Heart left ventricle (tissue), 16 donors: ENCODE measurements at regions not wholly inside any gene's neighbourhood (a gene's known extent, or its start where the extent isn't known, plus 50 kb on each side); places are given as distances from the start of the nearest gene placed in this dataset.
A peak's percentile ranks its signal among the peaks of the same experiment; 100 is the strongest.

Experiments
- ATAC-seq, 4 donors: fragments of 200-7000 bp; cut with Tn5 transposase; one replicate each; pipeline ENCODE4 v1.9.1; 2020 to 2022; ENCODE audit warnings: moderate library complexity in 4 of 4, mild to moderate bottlenecking in 3 of 4, moderate number of reproducible peaks in 1 of 4
- DNase-seq, 5 donors: peaks; one replicate each; pipeline ENCODE4 v3.0.0-alpha.2; 2020
- H3K27ac ChIP-seq, 12 donors: fragments of 200-600 bp; sonication (generic) in 4 of 12; one replicate each; pipeline versions ENCODE4 v1.5.0 to v1.8.0; 2016 to 2022; ENCODE audit warnings: mild to moderate bottlenecking in 2 of 12
- H3K27me3 ChIP-seq, 9 donors: fragments of 200-600 bp; sonication (generic) in 2 of 9; one replicate each; pipeline versions ENCODE4 v1.5.1 to v1.8.0; 2016 to 2022; ENCODE audit warnings: mild to moderate bottlenecking in 3 of 9
- H3K36me3 ChIP-seq, 9 donors: fragments of 200-600 bp; sonication (generic) in 2 of 9; one replicate each; pipeline versions ENCODE4 v1.5.0 to v1.8.0; 2018 to 2022; ENCODE audit warnings: mild to moderate bottlenecking in 2 of 9
- H3K4me1 ChIP-seq, 12 donors: fragments of 200-600 bp; sonication (generic) in 4 of 12; one replicate each; pipeline versions ENCODE4 v1.5.0 to v1.8.0; 2016 to 2022; ENCODE audit warnings: mild to moderate bottlenecking in 3 of 12
- H3K4me3 ChIP-seq, 12 donors: fragments of 200-600 bp; sonication (generic) in 4 of 12; one replicate each; pipeline versions ENCODE4 v1.5.0 to v1.8.0; 2017 to 2022; ENCODE audit warnings: mild to moderate bottlenecking in 9 of 12, moderate library complexity in 4 of 12
- H3K9me3 ChIP-seq, 12 donors: fragments of 200-600 bp; sonication (generic) in 4 of 12; one replicate each; pipeline versions ENCODE4 v1.5.0 to v1.8.0; 2016 to 2022; ENCODE audit warnings: mild to moderate bottlenecking in 1 of 12
- POLR2A ChIP-seq, 2 donors: fragments of 450-650 bp; IDR thresholded peaks; one replicate each; pipeline ENCODE4 v1.6.1; 2017; ENCODE audit warnings: antibody characterized with exemption in 2 of 2, mild to moderate bottlenecking in 2 of 2, moderate library complexity in 2 of 2
- WGBS, 4 donors: extraction: QIAGEN DNeasy Blood & Tissue Kit in 2 of 4; methylation state at CpG; one replicate each; pipeline versions ENCODE4 v1.1.5 to v1.1.7; 2013 to 2018; 5-methylcytosine and 5-hydroxymethylcytosine counted together
- intact Hi-C, 10 donors: fragments of 100-400 bp; cut with DNase I; formaldehyde crosslinking; loops; one replicate each; pipeline versions ENCODE4 v1.11.1 to v1.14.2; 2022
- TF ChIP-seq, protein P1 (sequence below), 12 donors: fragments of 200-600 bp; sonication (generic) in 4 of 12; IDR thresholded peaks; one replicate each; pipeline versions ENCODE4 v1.5.0 to v1.8.0; 2018 to 2022; ENCODE audit warnings: antibody characterized with exemption in 12 of 12, mild to moderate bottlenecking in 5 of 12
- donor health status: ischemic (EF 13 %, LVEDD 7.1; RV severe dilation, severe dysfunction).
- donor health status: healthy with polysubstance abuse.
- donor health status: DM: no; HTN: yes; CAD: no.
- donor health status: DM: no; HTN: no; CAD: no.
- donor health status: ischemic (EF 25% LVEDD 6.9; RV normal size, moderate dysfunction).
- donor health status: ischemic (EF 25% LVEDD 5.7; RV mildly dilated, moderate dysfunction).
- donor health status: healthy.
- donor health status: DM: yes; HTN: yes; CAD: no.
- donor health status: ischemic (EF 35%, LVEDD 5.7; RV mildly dilated, moderate dysfunction).
- donor health status: nonischemic (EF 11% LVEDD 7.7; RV severe dilation, severe dysfunction).
- donor health status: DM: yes; HTN: yes; CAD: no.
- donor health status: PGD.
- donor health status: ischemic (EF 29% LVEDD 5.4; RV normal size, mild dysfunction).
- donor health status: nonischemic (EF 23%, LVEDD 6.1; RV moderate dilation, normal function).

DNA sequence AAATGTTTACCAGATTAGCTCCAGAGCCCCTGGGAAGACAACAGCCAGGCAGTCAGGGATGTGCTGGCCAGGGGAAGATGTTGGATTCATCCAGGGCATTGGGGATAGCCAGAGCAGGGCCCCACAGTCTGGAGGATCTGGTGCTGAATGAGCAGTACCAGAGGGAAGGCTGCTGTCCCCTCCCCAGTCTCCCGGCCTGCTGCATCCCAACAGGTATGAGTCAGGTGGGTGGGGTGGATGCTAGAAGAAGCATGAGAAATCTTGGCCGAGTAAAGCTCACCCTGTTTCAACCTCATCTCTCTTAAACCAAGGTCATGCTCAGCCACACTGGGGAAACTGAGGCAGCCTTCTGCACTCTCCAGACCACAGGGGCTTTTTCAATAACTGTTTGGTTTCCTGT lies 71.9 kb upstream of the SEC14L1 start:
- no peak for TF ChIP-seq POLR2A (IDR thresholded peaks at IDR 0.05)
- TF ChIP-seq, protein P1, sequence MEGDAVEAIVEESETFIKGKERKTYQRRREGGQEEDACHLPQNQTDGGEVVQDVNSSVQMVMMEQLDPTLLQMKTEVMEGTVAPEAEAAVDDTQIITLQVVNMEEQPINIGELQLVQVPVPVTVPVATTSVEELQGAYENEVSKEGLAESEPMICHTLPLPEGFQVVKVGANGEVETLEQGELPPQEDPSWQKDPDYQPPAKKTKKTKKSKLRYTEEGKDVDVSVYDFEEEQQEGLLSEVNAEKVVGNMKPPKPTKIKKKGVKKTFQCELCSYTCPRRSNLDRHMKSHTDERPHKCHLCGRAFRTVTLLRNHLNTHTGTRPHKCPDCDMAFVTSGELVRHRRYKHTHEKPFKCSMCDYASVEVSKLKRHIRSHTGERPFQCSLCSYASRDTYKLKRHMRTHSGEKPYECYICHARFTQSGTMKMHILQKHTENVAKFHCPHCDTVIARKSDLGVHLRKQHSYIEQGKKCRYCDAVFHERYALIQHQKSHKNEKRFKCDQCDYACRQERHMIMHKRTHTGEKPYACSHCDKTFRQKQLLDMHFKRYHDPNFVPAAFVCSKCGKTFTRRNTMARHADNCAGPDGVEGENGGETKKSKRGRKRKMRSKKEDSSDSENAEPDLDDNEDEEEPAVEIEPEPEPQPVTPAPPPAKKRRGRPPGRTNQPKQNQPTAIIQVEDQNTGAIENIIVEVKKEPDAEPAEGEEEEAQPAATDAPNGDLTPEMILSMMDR (IDR thresholded peaks at IDR 0.05): no peak
- intact Hi-C loops: loop anchor here in 1 of 10 donors (5.0 kb wide), 1 partner anchor 202 kb away; the partner anchor contains the start of gene MGAT5B
- WGBS, 4 donors: 68 to 90% (median 81%) methylated on average over 2 of the region's 2 CpGs
- no peaks in the 10 kb centered on the region for H3K36me3 ChIP-seq
- ATAC-seq (no peak), DNase-seq (no peak)
- H3K27me3 ChIP-seq: peaks cover 0 to 48% (median 7%) of the 10 kb centered on the region in 9 donors
- no peak overlapping the region for H3K27ac ChIP-seq
- H3K4me1 ChIP-seq: peaks cover 0 to 4% (median 0%) of the 10 kb centered on the region in 12 donors
- H3K4me3 ChIP-seq: no peak overlapping the region
- H3K9me3 ChIP-seq: no peaks in the 10 kb centered on the region

DNA sequence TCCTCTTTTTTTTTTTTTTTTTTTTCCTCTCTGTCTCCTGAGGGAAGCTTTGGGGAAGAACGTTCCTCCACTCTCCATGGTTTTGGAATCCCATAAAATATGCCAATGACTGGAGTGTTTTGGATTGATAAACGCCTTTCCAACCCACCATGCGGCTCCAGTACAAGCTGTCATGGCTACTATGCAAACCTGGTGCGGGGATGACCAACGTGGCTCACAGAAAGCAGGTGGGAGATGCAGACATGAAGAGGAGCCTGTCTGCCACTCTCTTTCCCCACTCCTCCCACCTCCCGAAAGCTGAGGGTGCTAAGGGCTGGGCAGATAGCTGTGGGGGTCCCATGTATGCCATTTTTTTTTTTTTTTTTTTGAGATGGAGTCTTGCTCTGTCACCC lies 69.9 kb upstream of the SEC14L1 start:
- DNase-seq (peak in 1 of 5 donors; percentile 4), ATAC-seq (no peak)
- Histone ChIP-seq H3K4me3 (no peak overlapping the region), H3K4me1 (peaks cover 0 to 4% (median 0%) of the 10 kb centered on the region in 12 donors), H3K27ac (no peak overlapping the region), H3K36me3 (no peaks in the 10 kb centered on the region), H3K9me3 (no peaks in the 10 kb centered on the region), H3K27me3 (peaks cover 0 to 53% (median 7%) of the 10 kb centered on the region in 9 donors)
- TF ChIP-seq, protein P1 (IDR thresholded peaks at IDR 0.05): no peak
- TF ChIP-seq POLR2A (IDR thresholded peaks at IDR 0.05): no peak
- 60 to 70% (median 64%) methylated on average over 6 of the region's 6 CpGs for WGBS, 4 donors
- intact Hi-C loops: loop anchor here in 1 of 10 donors (10.0 kb wide), 1 partner anchor 434 kb away; no protein-coding TSS in a partner anchor

DNA sequence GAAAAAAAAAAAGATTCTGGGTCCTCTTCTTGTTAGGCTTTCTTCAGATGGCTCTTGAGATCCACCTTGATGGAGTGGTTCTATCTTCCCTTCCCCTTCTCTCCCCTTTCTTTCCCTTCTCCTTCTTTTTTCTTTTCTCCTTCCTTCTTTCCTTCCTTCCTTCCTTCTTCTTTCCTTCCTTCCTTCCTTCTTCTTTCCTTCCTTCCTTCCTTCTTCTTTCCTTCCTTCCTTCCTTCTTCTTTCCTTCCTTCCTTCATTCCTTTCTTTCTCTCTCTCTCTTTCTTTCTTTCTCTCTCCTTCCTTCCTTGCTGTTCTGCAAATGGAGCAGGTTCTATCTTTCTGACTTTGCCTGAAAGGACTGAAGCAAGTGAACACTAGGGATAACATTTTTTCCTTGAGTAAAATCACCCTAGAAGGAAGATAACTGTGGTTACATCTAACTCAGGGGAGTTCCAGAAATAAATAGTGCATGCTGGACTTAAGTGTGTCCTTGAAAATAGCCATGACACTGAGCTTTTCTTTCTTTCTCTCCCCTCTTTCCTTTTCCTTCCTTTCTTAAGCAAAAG lies 68.8 kb upstream of the SEC14L1 start:
- TF ChIP-seq, protein P1 (IDR thresholded peaks at IDR 0.05): no peak
- no peak for TF ChIP-seq POLR2A (IDR thresholded peaks at IDR 0.05)
- Histone ChIP-seq H3K27ac (no peak overlapping the region), H3K27me3 (peaks cover 0 to 56% (median 7%) of the 10 kb centered on the region in 9 donors), H3K4me1 (peaks cover 0 to 5% (median 0%) of the 10 kb centered on the region in 12 donors), H3K36me3 (no peaks in the 10 kb centered on the region), H3K9me3 (no peaks in the 10 kb centered on the region), H3K4me3 (no peak overlapping the region)
- no peak for ATAC-seq
- DNase-seq: no peak
- intact Hi-C loops: loop anchor here in 1 of 10 donors (10.0 kb wide), 1 partner anchor 433 kb away; no protein-coding TSS in a partner anchor

DNA sequence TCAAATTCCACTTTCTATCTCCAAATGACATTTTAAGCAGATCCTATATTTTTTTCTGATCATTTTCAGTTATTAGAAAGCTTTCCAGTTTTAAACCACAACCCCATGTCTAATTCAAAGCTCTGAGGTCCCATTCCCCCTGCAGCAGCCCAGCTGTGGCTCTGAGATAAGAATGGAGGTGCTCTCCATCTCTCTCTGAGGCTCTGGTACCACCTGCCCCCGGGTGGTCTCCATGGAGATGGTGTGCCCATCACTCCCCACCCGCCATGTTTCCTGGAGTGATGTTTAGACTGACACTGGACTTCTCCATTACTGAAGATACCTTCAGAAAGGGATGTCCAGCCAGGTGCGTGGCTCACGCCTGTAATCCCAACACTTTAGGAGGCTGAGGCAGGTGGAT lies 68.1 kb upstream of the SEC14L1 start:
- DNase-seq: peak in 1 of 5 donors; percentile 2
- WGBS, 4 donors: 78 to 92% (median 82%) methylated on average over 4 of the region's 4 CpGs
- Histone ChIP-seq H3K36me3 (no peaks in the 10 kb centered on the region), H3K27me3 (peaks cover 0 to 56% (median 7%) of the 10 kb centered on the region in 9 donors), H3K4me1 (peaks cover 0 to 5% (median 0%) of the 10 kb centered on the region in 12 donors), H3K27ac (no peak overlapping the region), H3K9me3 (no peaks in the 10 kb centered on the region), H3K4me3 (no peak overlapping the region)
- ATAC-seq: no peak
- intact Hi-C loops: loop anchor here in 1 of 10 donors (10.0 kb wide), 1 partner anchor 432 kb away; no protein-coding TSS in a partner anchor
- TF ChIP-seq, protein P1 (IDR thresholded peaks at IDR 0.05): no peak
- no peak for TF ChIP-seq POLR2A (IDR thresholded peaks at IDR 0.05)
